Epithelial cell of esophagus (primary cell): ENCODE measurements at regions not wholly inside any gene's neighbourhood (a gene's known extent, or its start where the extent isn't known, plus 50 kb on each side); places are given as distances from the start of the nearest gene placed in this dataset.

Experiments
- DNase-seq: peaks from one replicate; pipeline ENCODE4 v3.0.0; 2010; ENCODE audit warnings: low read depth
- H3K4me3 ChIP-seq: 2 replicates; pipeline ENCODE4 v1.5.1; 2011; ENCODE audit warnings: mild to moderate bottlenecking, low read length, control low read depth
- CTCF ChIP-seq: IDR thresholded peaks from 2 replicates; pipeline ENCODE4 v1.5.1; 2011; ENCODE audit warnings: low read depth, mild to moderate bottlenecking, low read length, control low read depth, inconsistent platforms; ENCODE audit not compliant: insufficient read depth; ENCODE audit errors: missing control alignments

GRCh38 chr5:148932355-148932935, 106.0 kb downstream of the ADRB2 start:
- H3K4me3 ChIP-seq = no peak overlapping the region
- DNase-seq = no peak
- no peak for TF ChIP-seq CTCF

DNA sequence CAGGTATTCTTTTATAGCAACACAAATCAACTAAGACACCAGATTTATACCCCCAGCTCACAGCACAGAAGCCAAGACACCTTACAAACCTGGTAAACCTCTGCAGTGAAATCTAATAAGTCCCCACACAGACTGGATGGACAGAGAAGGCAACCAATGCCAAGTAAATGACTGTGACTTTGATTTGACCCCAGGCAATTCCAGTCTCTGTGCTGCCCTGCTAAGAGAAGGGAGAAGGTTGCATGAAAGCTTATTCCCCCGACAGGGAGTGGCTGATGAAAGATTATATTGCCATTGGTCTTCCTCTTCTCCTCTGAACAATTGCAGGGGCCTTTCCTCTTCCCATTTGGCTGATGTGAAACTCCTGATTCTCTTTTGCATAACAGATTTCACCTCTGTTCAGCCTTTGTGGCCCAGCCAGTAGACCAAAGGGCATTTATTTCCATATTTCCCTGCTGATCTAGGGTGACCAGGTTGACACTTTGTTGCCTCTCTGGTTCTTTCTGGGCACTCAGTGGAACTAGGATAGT, 107.6 kb downstream of the ADRB2 start:
- DNase-seq = no peak
- no peak for TF ChIP-seq CTCF
- no peak overlapping the region for H3K4me3 ChIP-seq

GRCh38 chr5:148934895-148935400, 108.5 kb downstream of the ADRB2 start:
- no peak overlapping the region for H3K4me3 ChIP-seq
- TF ChIP-seq CTCF = no peak
- peak; percentile 76 for DNase-seq

DNA sequence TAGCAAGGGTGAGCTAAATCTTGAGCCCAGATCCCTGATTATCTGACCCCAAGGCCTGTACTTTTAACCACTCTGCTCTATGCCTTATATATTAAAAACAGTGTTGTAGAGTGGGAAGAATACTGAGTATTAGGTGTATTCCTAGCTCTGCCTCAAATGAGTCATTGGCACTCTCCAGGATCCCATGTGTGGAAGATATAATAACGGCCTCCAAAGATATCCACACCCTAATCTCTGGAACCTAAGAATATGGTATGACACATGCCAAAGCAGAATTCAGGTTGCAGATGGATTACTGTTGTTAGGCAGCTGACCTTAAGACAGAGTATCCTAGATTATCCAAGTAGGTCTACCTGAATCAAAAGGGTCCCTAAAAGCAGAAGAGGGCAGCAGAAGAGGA, 110.8 kb downstream of the ADRB2 start:
- peak; percentile 74 for DNase-seq
- H3K4me3 ChIP-seq = no peak overlapping the region
- TF ChIP-seq CTCF = no peak

DNA sequence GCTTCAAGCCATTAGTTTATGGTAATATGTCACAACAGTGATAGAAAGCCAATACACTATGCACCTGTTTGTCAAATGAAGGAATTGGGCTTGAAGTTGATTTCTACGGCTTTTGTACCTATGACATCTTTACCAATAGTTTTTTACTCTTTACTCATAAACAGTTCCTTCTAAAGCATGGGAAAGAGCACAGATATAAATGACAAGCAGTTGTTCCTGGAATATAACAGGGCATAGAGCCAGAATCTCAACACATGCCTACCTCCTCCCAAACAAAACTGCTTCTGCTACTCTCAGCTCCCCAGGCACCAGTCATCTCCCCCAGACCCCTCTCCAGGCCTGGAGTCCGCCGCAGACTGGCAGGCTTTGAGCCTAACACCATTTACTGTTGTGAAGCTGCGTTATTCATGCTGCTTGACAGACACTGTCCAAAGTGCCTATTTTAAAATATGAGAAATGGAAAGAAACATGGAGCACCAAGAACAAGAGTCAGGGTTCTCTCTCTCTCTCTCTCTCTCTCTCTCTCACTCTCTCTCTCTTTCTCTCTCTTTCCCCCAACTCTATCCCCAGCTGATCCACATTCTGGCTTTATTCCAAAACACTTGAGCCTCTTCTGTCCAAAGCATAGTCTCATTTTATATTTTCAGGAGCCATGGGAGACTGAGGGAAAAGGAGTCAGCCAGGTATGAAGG, 111.6 kb downstream of the ADRB2 start:
- no peak for TF ChIP-seq CTCF
- no peak overlapping the region for H3K4me3 ChIP-seq
- no peak for DNase-seq

DNA sequence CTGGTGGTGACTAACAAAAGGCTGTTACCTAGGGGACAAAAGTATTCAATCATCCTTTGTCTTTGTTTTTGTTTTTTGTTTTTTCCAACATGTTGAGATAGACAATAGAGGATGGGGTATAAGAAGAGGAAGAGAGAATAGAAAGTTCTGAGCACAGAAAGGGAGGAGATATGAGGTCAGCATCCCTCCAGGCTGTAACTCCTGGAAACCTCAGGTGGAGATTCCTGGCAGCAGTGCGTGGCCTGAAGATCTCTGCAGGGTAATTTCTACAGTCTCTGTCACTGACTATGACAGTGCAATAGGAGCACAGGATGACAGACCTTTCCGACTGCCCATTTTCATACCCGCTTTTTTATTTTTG, 112.1 kb downstream of the ADRB2 start:
- no peak for TF ChIP-seq CTCF
- H3K4me3 ChIP-seq = no peak overlapping the region
- DNase-seq = peak; percentile 92
